ENCODE measurements at regions not wholly inside any gene's neighbourhood (a gene's known extent, or its start where the extent isn't known, plus 50 kb on each side); places are given as distances from the start of the nearest gene placed in this dataset.
"Not testable (repeated sequence)": the region's sequence is repeated elsewhere in the genome, so short reads cannot be mapped to it uniquely, and the experiment has no call there.

DNA sequence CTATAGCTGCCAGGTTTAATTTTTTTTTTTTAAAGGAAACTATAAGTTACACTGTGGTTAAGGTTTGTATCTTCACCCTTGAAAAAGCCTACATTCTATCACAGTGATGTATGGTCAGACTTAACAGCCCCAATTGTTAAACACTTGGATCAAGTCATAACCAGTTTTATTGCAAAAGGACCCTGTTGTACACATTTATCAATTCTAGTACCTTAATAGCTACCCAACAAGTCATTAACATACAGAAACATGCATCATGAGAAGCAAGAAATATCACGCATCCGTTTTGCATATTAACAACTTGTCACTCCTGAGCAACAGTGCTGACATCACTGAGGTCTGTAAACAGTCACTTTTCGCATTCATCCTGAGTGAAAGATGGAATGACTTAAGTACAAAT lies 62.4 kb upstream of the AMN1 start:
- TF ChIP-seq POLR2AphosphoS5, POLR2A, CTCF (IDR thresholded peaks at IDR 0.05): not testable (repeated sequence)

All from prostate gland (tissue), 2 donors.